H1 (cell line): ENCODE measurements at regions not wholly inside any gene's neighbourhood (a gene's known extent, or its start where the extent isn't known, plus 50 kb on each side); places are given as distances from the start of the nearest gene placed in this dataset.

Experiments used
- CTCF ChIA-PET: fragments of 300-600 bp; sonication (Branson Sonifier 250); formaldehyde crosslinking; loops from one replicate; lab custom pipeline; 2021; ENCODE audit not compliant: partially characterized antibody; lab: Charles Lee
- POLR2A ChIA-PET: fragments of 300-600 bp; sonication (Branson Sonifier 250); formaldehyde crosslinking; loops from one replicate; lab custom pipeline; 2021; ENCODE audit warnings: inconsistent platforms; ENCODE audit not compliant: partially characterized antibody; lab: Charles Lee
- DNase-seq, 2 experiments: peaks; one replicate each; pipeline versions ENCODE4 v3.0.0 to v3.0.0-alpha.2; 2010 to 2022; ENCODE audit warnings: low spot score in 2 of 2, low read depth in 1 of 2, mixed read lengths in 1 of 2
- FAIRE-seq: peaks from 2 replicates; lab custom pipeline; 2011; peaks lifted over from hg19 to GRCh38; lab: Jason Lieb, UNC
- H2AFZ ChIP-seq: 2 replicates; pipeline ENCODE4 v1.8.1; 2012; ENCODE audit warnings: low read length, inconsistent platforms
- H2AK5ac ChIP-seq: 2 replicates; pipeline ENCODE4 v1.6.1; 2013; ENCODE audit warnings: low read depth, low read length
- H2BK120ac ChIP-seq: replicated peaks from 2 replicates; pipeline ENCODE3; 2013; ENCODE audit warnings: low read depth, low read length, inconsistent platforms
- H2BK12ac ChIP-seq: 2 replicates; pipeline ENCODE4 v1.6.1; 2013; ENCODE audit warnings: low read depth, low read length
- H2BK15ac ChIP-seq: 2 replicates; pipeline ENCODE4 v1.6.1; 2013; ENCODE audit warnings: low read length
- H2BK20ac ChIP-seq: 2 replicates; pipeline ENCODE4 v1.6.1; 2013; ENCODE audit warnings: low read length
- H2BK5ac ChIP-seq: 2 replicates; pipeline ENCODE4 v1.6.1; 2013; ENCODE audit warnings: low read depth, low read length
- H3K14ac ChIP-seq: 2 replicates; pipeline ENCODE4 v1.6.1; 2013; ENCODE audit warnings: inconsistent platforms; ENCODE audit not compliant: insufficient read length
- H3K18ac ChIP-seq: 2 replicates; pipeline ENCODE4 v1.6.1; 2013; ENCODE audit warnings: low read length; ENCODE audit errors: extremely low read depth
- H3K23ac ChIP-seq: 2 replicates; pipeline ENCODE4 v1.6.1; 2013; ENCODE audit warnings: inconsistent platforms; ENCODE audit not compliant: insufficient read length
- H3K23me2 ChIP-seq: 2 replicates; pipeline ENCODE4 v1.6.1; 2013; ENCODE audit warnings: low read depth, low read length
- H3K27ac ChIP-seq: 2 replicates; pipeline ENCODE4 v1.6.1; 2011; ENCODE audit warnings: low read depth, low read length, inconsistent platforms
- H3K27me3 ChIP-seq, 4 experiments: replicated peaks in 1 of 4; 1 replicate in 1 of 4; 2 replicates in 3 of 4; pipeline versions ENCODE4 v1.6.1 to v1.8.1; 2011 to 2013; ENCODE audit warnings: low read length in 3 of 4, mild to moderate bottlenecking in 3 of 4, inconsistent platforms in 2 of 4, mixed read lengths in 2 of 4, moderate library complexity in 1 of 4; ENCODE audit not compliant: control insufficient read depth in 3 of 4, insufficient read depth in 3 of 4; ENCODE audit errors: extremely low read depth in 1 of 4
- H3K36me3 ChIP-seq, 4 experiments: 2 replicates each; pipeline versions ENCODE4 v1.6.1 to v1.8.1; 2011 to 2013; ENCODE audit warnings: mild to moderate bottlenecking in 4 of 4, low read length in 3 of 4, moderate library complexity in 2 of 4, control low read depth in 1 of 4, inconsistent platforms in 1 of 4; ENCODE audit not compliant: insufficient read depth in 4 of 4, control insufficient read depth in 2 of 4
- H3K4ac ChIP-seq: replicated peaks from 2 replicates; pipeline ENCODE3; 2013; ENCODE audit warnings: low read length, low read depth, mixed read lengths, inconsistent platforms; ENCODE audit not compliant: insufficient read length
- H3K4me1 ChIP-seq, 4 experiments: replicated peaks in 1 of 4; 1 replicate in 1 of 4; 2 replicates in 3 of 4; pipeline versions ENCODE4 v1.6.1 to v1.8.1; 2011 to 2013; ENCODE audit warnings: low read length in 3 of 4, inconsistent platforms in 2 of 4, mixed read lengths in 1 of 4; ENCODE audit not compliant: insufficient read depth in 4 of 4, control insufficient read depth in 3 of 4
- H3K4me2 ChIP-seq, 2 experiments: 2 replicates each; pipeline versions ENCODE4 v1.6.1 to v1.8.1; 2011 to 2013; ENCODE audit warnings: low read depth in 2 of 2, low read length in 2 of 2, control low read depth in 1 of 2, inconsistent platforms in 1 of 2, mild to moderate bottlenecking in 1 of 2; ENCODE audit not compliant: insufficient read depth in 1 of 2
- H3K4me3 ChIP-seq, 4 experiments: fragments of 200-600, 300-600 bp in 1 of 4; sonication (generic), shearing (Covaris generic), sonication (Bioruptor Twin) in 1 of 4; 2 replicates each; pipeline versions ENCODE4 v1.5.1 to v1.8.1; 2011 to 2016; ENCODE audit warnings: low read length in 4 of 4, low read depth in 3 of 4, control low read depth in 2 of 4, inconsistent platforms in 2 of 4, mild to moderate bottlenecking in 2 of 4, mixed read lengths in 1 of 4, moderate library complexity in 1 of 4; ENCODE audit not compliant: insufficient read depth in 2 of 4; ENCODE audit errors: extremely low read depth in 1 of 4
- H3K56ac ChIP-seq: replicated peaks from 2 replicates; pipeline ENCODE3; 2013; ENCODE audit warnings: low read depth, mild to moderate bottlenecking, mixed read lengths, low read length, inconsistent platforms; ENCODE audit not compliant: insufficient read length
- H3K79me1 ChIP-seq: 2 replicates; pipeline ENCODE4 v1.6.1; 2013; ENCODE audit warnings: low read depth, low read length, control low read depth
- H3K79me2 ChIP-seq, 2 experiments: 2 replicates each; pipeline versions ENCODE4 v1.6.1 to v1.8.1; 2012 to 2013; ENCODE audit warnings: low read length in 2 of 2, mild to moderate bottlenecking in 2 of 2, inconsistent platforms in 1 of 2; ENCODE audit not compliant: insufficient read depth in 2 of 2, control insufficient read depth in 1 of 2
- H3K9ac ChIP-seq, 4 experiments: replicated peaks in 1 of 4; 1 replicate in 1 of 4; 2 replicates in 3 of 4; pipeline versions ENCODE4 v1.6.1 to v1.8.1; 2011 to 2013; ENCODE audit warnings: low read depth in 3 of 4, low read length in 3 of 4, control low read depth in 2 of 4, mild to moderate bottlenecking in 2 of 4, moderate library complexity in 2 of 4, inconsistent platforms in 1 of 4; ENCODE audit errors: extremely low read depth in 1 of 4
- H3K9me3 ChIP-seq, 2 experiments: 2 replicates each; pipeline versions ENCODE4 v1.6.1 to v1.8.1; 2012 to 2013; ENCODE audit warnings: mild to moderate bottlenecking in 2 of 2, moderate library complexity in 2 of 2, control low read depth in 1 of 2, inconsistent platforms in 1 of 2, low read depth in 1 of 2, low read length in 1 of 2, mixed read lengths in 1 of 2; ENCODE audit not compliant: insufficient read depth in 2 of 2
- H4K20me1 ChIP-seq, 2 experiments: replicated peaks in 1 of 2; 2 replicates each; pipeline versions ENCODE3 to v1.8.1; 2011 to 2013; ENCODE audit warnings: inconsistent platforms in 2 of 2, low read length in 2 of 2, mild to moderate bottlenecking in 1 of 2; ENCODE audit not compliant: insufficient read depth in 2 of 2, control insufficient read depth in 1 of 2
- H4K5ac ChIP-seq: 2 replicates; pipeline ENCODE4 v1.6.1; 2013; ENCODE audit warnings: low read length, low read depth, mixed read lengths, inconsistent platforms; ENCODE audit not compliant: insufficient read length
- H4K8ac ChIP-seq: 2 replicates; pipeline ENCODE4 v1.8.0; 2013; ENCODE audit warnings: mild to moderate bottlenecking, moderate library complexity, low read length, inconsistent platforms; ENCODE audit not compliant: insufficient read depth; ENCODE audit errors: extremely low read depth
- H4K91ac ChIP-seq: replicated peaks from 2 replicates; pipeline ENCODE3; 2013; ENCODE audit warnings: low read length, mixed read lengths, inconsistent platforms; ENCODE audit not compliant: insufficient read length
- EGR1 ChIP-seq: IDR thresholded peaks from 2 replicates; pipeline ENCODE4 v1.6.1; 2011; ENCODE audit warnings: low read depth, low read length, borderline replicate concordance
- GABPA ChIP-seq: IDR thresholded peaks from 2 replicates; pipeline ENCODE4 v1.6.1; 2011; ENCODE audit warnings: mild to moderate bottlenecking, low read length, moderate library complexity, borderline replicate concordance; ENCODE audit not compliant: insufficient read depth
- ZNF274 ChIP-seq: IDR thresholded peaks from 2 replicates; pipeline ENCODE4 v1.7.0; 2012; ENCODE audit warnings: low read length, borderline replicate concordance; ENCODE audit errors: extremely low read depth
- WGBS, 2 experiments: shearing (Covaris generic) in 1 of 2; methylation state at CpG; one replicate each; pipeline versions ENCODE4 v1.1.6 to v1.1.7; 2013 to 2015; ENCODE audit warnings: low lambda C conversion rate in 2 of 2, mixed read lengths in 2 of 2, inconsistent platforms in 1 of 2, low coverage in 1 of 2, missing lambda C conversion rate in 1 of 2; ENCODE audit not compliant: insufficient replicate concordance in 2 of 2, insufficient coverage in 1 of 2, insufficient read length in 1 of 2; ENCODE audit errors: extremely low coverage in 1 of 2, missing lambda C conversion rate in 1 of 2; 5-methylcytosine and 5-hydroxymethylcytosine counted together

DNA sequence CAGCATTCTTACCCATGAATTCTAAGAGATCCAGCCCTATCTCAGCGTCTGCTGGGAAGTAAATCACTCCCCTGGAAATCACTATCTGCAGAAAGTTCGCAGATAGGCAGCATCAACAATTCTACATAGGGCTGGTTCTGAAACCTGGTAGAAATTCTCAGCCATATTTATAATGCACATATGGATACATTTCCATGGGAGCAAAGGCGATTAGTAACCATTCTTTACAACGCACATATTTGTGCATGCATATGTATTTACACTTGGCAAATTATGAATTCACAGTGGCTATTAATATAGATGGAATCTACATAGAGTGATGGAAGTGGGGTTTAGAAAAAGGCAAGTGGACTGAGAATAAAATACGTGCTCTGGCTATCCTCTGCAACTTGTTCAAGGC is 128.0 kb upstream of the FOXB1 start:
- H4K91ac ChIP-seq = no peak overlapping the region
- no peak overlapping the region for H3K56ac ChIP-seq
- no peak overlapping the region for H3K4me3 ChIP-seq
- FAIRE-seq (no peak), DNase-seq (no peak)
- ChIA-PET POLR2A (no interaction called here), CTCF (interaction anchor here (0.9 to 2.8 kb wide), 9 partner anchors 10 to 263 kb away, joined by 3 to 11 read pairs (median 4); partner anchors contain the start of gene FOXB1)
- peaks cover 0 to 2% (median 0%) of the 10 kb centered on the region in 4 experiments; a peak in 1 of 7 replicates for H3K4me1 ChIP-seq
- no peak overlapping the region for H3K9ac ChIP-seq
- H3K4ac ChIP-seq = no peak overlapping the region
- no peaks in the 10 kb centered on the region for H3K36me3 ChIP-seq
- no peak for TF ChIP-seq GABPA
- no peak for TF ChIP-seq ZNF274
- no peak for TF ChIP-seq EGR1
- 89% methylated on average over 5 of the region's 5 CpGs; no CpG with 5 or more reads in 1 of the 2 experiments for WGBS, 2 experiments
- H2AFZ ChIP-seq = no peak overlapping the region
- H3K4me2 ChIP-seq = no peak overlapping the region
- no peak overlapping the region; the same call in 1 of the 2 replicates for H4K8ac ChIP-seq
- no peak overlapping the region for H2BK15ac ChIP-seq
- no peaks in the 10 kb centered on the region for H3K79me2 ChIP-seq
- H3K14ac ChIP-seq = no peak overlapping the region
- no peak overlapping the region for H4K5ac ChIP-seq
- H3K79me1 ChIP-seq = no peaks in the 10 kb centered on the region
- no peak overlapping the region for H3K23ac ChIP-seq
- H2BK20ac ChIP-seq = no peak overlapping the region
- no peaks in the 10 kb centered on the region for H4K20me1 ChIP-seq
- H2AK5ac ChIP-seq = no peak overlapping the region
- H3K9me3 ChIP-seq = no peaks in the 10 kb centered on the region
- no peak overlapping the region for H3K18ac ChIP-seq
- no peaks in the 10 kb centered on the region; the same call in 1 of the 2 replicates for H3K23me2 ChIP-seq
- no peak overlapping the region for H2BK12ac ChIP-seq
- no peak overlapping the region for H2BK5ac ChIP-seq
- H3K27ac ChIP-seq = no peak overlapping the region
- no peak overlapping the region for H2BK120ac ChIP-seq
- no peaks in the 10 kb centered on the region for H3K27me3 ChIP-seq
